WERI-Rb-1 (cell line): ENCODE measurements at regions not wholly inside any gene's neighbourhood (a gene's known extent, or its start where the extent isn't known, plus 50 kb on each side); places are given as distances from the start of the nearest gene placed in this dataset.

Experiments used
- DNase-seq: peaks from one replicate; pipeline ENCODE4 v3.0.0-alpha.2; 2020
- H3K27ac ChIP-seq: fragments of 250-450 bp; sonication (Bioruptor Pico); 2 replicates; pipeline ENCODE4 v1.5.1; 2020; ENCODE audit warnings: mild to moderate bottlenecking, moderate library complexity
- H3K27me3 ChIP-seq: fragments of 250-450 bp; sonication (Bioruptor Pico); 2 replicates; pipeline ENCODE4 v1.5.1; 2021; ENCODE audit warnings: mild to moderate bottlenecking, low read depth, moderate library complexity; ENCODE audit not compliant: insufficient read depth, severe bottlenecking
- H3K36me3 ChIP-seq: fragments of 250-450 bp; sonication (Bioruptor Pico); 2 replicates; pipeline ENCODE4 v1.5.1; 2020; ENCODE audit warnings: mild to moderate bottlenecking, moderate library complexity
- H3K4me3 ChIP-seq: 2 replicates; pipeline ENCODE4 v1.5.1; 2011; ENCODE audit warnings: low read depth, mild to moderate bottlenecking, control low read depth, low read length
- H3K9me3 ChIP-seq: fragments of 250-450 bp; sonication (Bioruptor Pico); 2 replicates; pipeline ENCODE4 v1.5.1; 2021; ENCODE audit warnings: mild to moderate bottlenecking, moderate library complexity; ENCODE audit not compliant: severe bottlenecking
- TF ChIP-seq, protein P1 (sequence below): IDR thresholded peaks from 2 replicates; pipeline ENCODE4 v1.5.1; 2011; ENCODE audit warnings: low read depth, mild to moderate bottlenecking, control low read depth, inconsistent platforms, low read length

DNA sequence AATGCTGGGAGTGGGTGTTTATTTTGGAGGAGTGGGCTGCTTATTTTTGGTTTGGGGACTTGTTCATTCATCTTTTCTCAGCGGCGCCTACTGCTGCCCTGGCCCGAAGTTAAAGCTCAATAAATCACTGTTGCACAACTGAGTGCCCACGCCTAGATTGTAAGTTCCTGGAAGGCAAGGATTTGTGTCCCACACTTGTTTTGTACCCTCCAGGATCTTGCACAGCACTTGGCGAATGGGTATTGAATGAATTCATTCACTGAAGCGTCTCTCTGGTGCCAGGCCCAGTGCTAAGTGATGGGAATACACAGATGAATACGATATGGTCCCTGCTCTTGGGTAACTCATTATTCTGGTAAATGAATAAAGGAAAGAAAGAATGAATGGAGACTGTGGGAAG, 153.3 kb upstream of the PARP11 start:
- H3K27me3 ChIP-seq, result peaks cover 29% of the 10 kb centered on the region
- no peak for DNase-seq
- TF ChIP-seq, protein P1, sequence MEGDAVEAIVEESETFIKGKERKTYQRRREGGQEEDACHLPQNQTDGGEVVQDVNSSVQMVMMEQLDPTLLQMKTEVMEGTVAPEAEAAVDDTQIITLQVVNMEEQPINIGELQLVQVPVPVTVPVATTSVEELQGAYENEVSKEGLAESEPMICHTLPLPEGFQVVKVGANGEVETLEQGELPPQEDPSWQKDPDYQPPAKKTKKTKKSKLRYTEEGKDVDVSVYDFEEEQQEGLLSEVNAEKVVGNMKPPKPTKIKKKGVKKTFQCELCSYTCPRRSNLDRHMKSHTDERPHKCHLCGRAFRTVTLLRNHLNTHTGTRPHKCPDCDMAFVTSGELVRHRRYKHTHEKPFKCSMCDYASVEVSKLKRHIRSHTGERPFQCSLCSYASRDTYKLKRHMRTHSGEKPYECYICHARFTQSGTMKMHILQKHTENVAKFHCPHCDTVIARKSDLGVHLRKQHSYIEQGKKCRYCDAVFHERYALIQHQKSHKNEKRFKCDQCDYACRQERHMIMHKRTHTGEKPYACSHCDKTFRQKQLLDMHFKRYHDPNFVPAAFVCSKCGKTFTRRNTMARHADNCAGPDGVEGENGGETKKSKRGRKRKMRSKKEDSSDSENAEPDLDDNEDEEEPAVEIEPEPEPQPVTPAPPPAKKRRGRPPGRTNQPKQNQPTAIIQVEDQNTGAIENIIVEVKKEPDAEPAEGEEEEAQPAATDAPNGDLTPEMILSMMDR, result no peak
- H3K36me3 ChIP-seq, result no peaks in the 10 kb centered on the region
- no peaks in the 10 kb centered on the region for H3K9me3 ChIP-seq
- H3K4me3 ChIP-seq, result no peak overlapping the region
- H3K27ac ChIP-seq, result no peak overlapping the region

DNA sequence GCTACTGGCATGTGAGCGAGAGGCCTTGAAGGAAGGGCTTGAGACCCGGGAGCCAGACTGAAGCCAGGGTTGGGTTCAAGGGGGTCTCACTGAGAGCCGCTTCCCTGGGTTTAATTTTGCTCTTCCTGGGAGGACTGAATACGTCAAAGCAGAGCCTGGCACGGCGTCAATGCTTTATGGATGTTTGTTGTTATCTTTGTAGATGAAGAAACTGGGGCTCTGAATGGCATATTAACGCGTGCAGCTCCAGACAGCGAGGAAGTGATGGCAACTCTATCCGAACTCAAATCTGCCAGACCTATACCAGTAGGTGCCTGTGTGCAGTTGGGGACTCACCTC, 152.8 kb upstream of the PARP11 start:
- no peak overlapping the region for H3K4me3 ChIP-seq
- H3K36me3 ChIP-seq, result no peaks in the 10 kb centered on the region
- H3K27ac ChIP-seq, result no peak overlapping the region
- peaks cover 29% of the 10 kb centered on the region for H3K27me3 ChIP-seq
- no peak for DNase-seq
- TF ChIP-seq, protein P1, result no peak
- no peaks in the 10 kb centered on the region for H3K9me3 ChIP-seq

DNA sequence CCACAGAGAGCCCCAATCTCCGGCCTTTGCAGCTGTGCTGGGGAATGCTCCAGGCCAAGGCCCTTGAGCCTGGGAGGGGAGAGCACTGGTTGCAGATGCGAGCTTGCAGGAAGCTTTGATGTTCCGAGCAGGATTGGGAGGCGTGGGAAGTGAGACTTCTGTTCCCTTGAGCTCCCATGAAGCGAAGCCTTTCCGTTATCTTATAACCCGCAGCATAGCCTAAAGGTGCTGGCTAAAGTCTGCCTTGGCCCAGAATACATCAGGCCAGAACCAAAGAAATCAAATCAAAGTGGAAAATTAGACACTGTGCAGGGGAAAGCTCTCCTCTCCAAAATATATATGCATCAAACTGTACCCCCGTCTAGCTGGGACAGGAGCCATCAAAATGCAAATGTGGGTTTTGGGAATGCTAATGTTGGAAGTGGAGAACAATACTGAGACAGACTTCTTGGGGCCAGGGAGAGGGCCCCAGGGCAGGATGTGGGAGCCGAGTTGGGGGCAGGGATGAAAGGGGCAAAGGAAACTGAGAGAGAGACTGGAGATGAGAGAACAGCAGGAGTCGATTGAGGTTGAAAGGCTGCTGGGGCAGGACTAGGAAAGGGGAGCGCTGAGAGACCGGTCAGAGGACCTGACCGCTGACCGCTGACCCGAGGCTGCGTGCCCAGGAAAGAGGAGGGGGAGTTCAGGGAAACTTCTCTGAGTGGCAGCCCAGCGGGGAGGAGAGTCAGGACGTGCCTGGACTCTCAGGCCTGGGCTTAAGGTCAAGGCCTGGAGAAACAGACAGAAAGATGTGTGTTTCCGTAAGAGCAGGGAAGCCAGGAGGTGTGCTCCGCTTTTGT, 152.2 kb upstream of the PARP11 start:
- TF ChIP-seq, protein P1, result no peak
- Histone ChIP-seq H3K36me3 (no peaks in the 10 kb centered on the region), H3K27me3 (peaks cover 23% of the 10 kb centered on the region), H3K27ac (no peak overlapping the region), H3K4me3 (no peak overlapping the region), H3K9me3 (no peaks in the 10 kb centered on the region)
- no peak for DNase-seq

DNA sequence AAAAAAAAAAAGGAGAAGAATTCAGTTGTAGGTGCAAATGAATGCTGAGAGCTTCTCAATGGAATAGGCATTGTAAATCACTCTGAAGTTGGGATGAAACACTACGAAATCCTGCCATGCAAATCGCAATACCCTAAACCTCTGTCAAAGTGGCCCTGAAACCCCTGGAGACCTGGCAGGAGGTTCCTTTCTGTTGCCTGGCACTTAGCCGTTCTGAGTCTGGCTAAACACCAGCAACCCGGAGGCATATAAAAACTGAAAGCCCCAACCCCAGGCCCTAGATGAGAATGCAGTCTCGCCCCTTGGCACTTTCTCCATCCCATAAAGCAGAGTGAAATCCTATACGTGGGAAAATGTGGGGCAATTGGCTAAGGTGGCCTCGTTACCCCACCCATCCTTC, 151.5 kb upstream of the PARP11 start:
- H3K36me3 ChIP-seq, result no peaks in the 10 kb centered on the region
- H3K9me3 ChIP-seq, result no peaks in the 10 kb centered on the region
- TF ChIP-seq, protein P1, result no peak
- H3K4me3 ChIP-seq, result no peak overlapping the region
- no peak overlapping the region for H3K27ac ChIP-seq
- peaks cover 18% of the 10 kb centered on the region for H3K27me3 ChIP-seq
- DNase-seq, result no peak

DNA sequence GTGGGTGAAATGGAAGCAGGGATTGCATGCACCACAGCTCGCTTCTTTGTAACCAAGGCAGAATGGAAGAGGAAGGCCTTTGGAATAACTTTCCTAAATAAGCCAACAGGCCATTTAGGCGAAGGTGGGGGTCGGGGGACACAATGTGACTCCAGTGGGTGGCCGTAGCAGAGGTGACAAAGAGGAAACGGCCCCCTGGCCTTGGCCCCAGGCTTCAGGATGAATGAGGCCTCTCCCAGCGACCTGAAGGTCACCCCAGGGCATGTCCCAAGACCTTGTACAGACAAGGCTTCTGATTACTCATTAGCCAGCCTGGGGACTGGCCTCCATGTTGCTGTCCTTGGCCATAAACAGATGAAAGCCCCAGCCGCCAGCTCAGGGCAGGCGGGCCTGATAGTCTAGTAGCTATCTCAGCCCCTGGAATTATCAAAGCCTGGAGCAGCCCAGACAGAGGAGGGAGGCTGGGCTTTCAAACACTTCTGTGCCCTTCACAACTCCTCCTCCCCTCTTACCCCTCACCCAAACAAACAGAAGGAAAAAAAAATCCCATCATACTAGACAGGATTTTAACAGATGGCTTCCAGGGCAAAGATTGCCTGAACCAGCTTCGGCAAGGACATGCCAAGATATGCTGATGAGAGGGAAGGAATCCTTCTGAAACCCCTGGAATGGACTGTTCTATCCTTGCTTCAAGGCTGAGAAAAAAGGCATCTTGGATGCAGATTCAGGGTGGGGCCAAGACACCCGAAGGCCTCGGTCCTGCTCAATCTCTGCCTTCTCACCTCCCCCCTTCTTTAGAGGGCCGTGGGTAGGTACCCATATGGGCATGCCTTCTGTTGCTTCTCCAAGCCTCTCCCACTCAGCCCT, 142.3 kb upstream of the PARP11 start:
- no peak overlapping the region for H3K27ac ChIP-seq
- H3K9me3 ChIP-seq, result no peaks in the 10 kb centered on the region
- H3K4me3 ChIP-seq, result no peak overlapping the region
- TF ChIP-seq, protein P1, result no peak
- no peaks in the 10 kb centered on the region for H3K36me3 ChIP-seq
- H3K27me3 ChIP-seq, result peaks cover 7% of the 10 kb centered on the region
- no peak for DNase-seq
